ENCODE measurements at regions not wholly inside any gene's neighbourhood (a gene's known extent, or its start where the extent isn't known, plus 50 kb on each side); places are given as distances from the start of the nearest gene placed in this dataset.

- Histone ChIP-seq H3K4me1 (peaks cover 0 to 7% (median 0%) of the 10 kb centered on the region in 12 donors), H3K9me3 (peaks cover 0 to 11% (median 4%) of the 10 kb centered on the region in 12 donors), H3K27me3 (no peaks in the 10 kb centered on the region), H3K27ac (no peak overlapping the region), H3K4me3 (no peak overlapping the region), H3K36me3 (no peaks in the 10 kb centered on the region)
- 84 to 86% (median 85%) methylated on average over 6 of the region's 6 CpGs for WGBS, 4 donors
- TF ChIP-seq, protein P1, sequence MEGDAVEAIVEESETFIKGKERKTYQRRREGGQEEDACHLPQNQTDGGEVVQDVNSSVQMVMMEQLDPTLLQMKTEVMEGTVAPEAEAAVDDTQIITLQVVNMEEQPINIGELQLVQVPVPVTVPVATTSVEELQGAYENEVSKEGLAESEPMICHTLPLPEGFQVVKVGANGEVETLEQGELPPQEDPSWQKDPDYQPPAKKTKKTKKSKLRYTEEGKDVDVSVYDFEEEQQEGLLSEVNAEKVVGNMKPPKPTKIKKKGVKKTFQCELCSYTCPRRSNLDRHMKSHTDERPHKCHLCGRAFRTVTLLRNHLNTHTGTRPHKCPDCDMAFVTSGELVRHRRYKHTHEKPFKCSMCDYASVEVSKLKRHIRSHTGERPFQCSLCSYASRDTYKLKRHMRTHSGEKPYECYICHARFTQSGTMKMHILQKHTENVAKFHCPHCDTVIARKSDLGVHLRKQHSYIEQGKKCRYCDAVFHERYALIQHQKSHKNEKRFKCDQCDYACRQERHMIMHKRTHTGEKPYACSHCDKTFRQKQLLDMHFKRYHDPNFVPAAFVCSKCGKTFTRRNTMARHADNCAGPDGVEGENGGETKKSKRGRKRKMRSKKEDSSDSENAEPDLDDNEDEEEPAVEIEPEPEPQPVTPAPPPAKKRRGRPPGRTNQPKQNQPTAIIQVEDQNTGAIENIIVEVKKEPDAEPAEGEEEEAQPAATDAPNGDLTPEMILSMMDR (IDR thresholded peaks at IDR 0.05) = no peak
- no peak for TF ChIP-seq POLR2A (IDR thresholded peaks at IDR 0.05)
- intact Hi-C loops (cut with DNase I) = no loop called here
- no peak for DNase-seq
- ATAC-seq = no peak
These were observed 274.3 kb downstream of the KLF6 start for GRCh38 chr10:3510741-3511140.

- intact Hi-C loops (cut with DNase I) = no loop called here
- H3K36me3 ChIP-seq = no peaks in the 10 kb centered on the region
- peaks cover 0 to 11% (median 4%) of the 10 kb centered on the region in 12 donors for H3K9me3 ChIP-seq
- DNase-seq (no peak), ATAC-seq (no peak)
- TF ChIP-seq, protein P1 (IDR thresholded peaks at IDR 0.05) = no peak
- no peak for TF ChIP-seq POLR2A (IDR thresholded peaks at IDR 0.05)
- H3K4me1 ChIP-seq = peaks cover 0 to 3% (median 0%) of the 10 kb centered on the region in 12 donors
- WGBS, 4 donors = 88 to 93% (median 89%) methylated on average over 3 of the region's 3 CpGs
- H3K4me3 ChIP-seq = no peak overlapping the region
- no peak overlapping the region for H3K27ac ChIP-seq
- no peaks in the 10 kb centered on the region for H3K27me3 ChIP-seq
These were observed 275.7 kb downstream of the KLF6 start for GRCh38 chr10:3509355-3509754.

DNA sequence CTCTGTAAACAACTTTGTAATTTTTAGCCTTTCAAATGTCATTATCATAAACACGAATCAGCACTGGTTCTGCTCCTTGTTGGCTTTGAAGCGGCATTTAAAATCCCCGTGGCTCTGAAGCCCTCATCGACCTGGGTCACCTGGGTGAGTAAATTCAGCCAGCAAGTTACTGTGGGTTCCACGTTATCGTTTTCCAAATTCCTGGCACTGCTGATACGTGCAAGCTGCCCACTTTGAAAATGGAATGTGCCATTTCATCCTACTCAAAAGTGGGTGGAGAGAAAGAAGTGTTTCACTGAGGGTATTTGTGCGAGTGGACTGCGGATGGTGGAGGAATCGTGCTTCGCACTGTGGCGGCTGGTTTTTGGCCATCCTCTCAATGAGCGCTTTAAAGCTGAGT, 281.7 kb downstream of the KLF6 start:
- Histone ChIP-seq H3K36me3 (no peaks in the 10 kb centered on the region), H3K4me1 (peaks cover 0 to 24% (median 5%) of the 10 kb centered on the region in 12 donors), H3K4me3 (no peak overlapping the region), H3K27me3 (no peaks in the 10 kb centered on the region), H3K27ac (peak overlapping the region in 6 of 12 donors; percentile 24 to 72 (median 34)), H3K9me3 (no peaks in the 10 kb centered on the region)
- TF ChIP-seq POLR2A (IDR thresholded peaks at IDR 0.05) = no peak
- TF ChIP-seq, protein P1 (IDR thresholded peaks at IDR 0.05) = no peak
- DNase-seq = no peak
- peak in 2 of 4 donors; percentile 4 to 18 for ATAC-seq
- WGBS, 4 donors = 59 to 71% (median 65%) methylated on average over 13 of the region's 13 CpGs
- intact Hi-C loops (cut with DNase I) = loop anchor here in 3 of 10 donors (5.0 kb wide), 2 partner anchors 69 to 279 kb away; no protein-coding TSS in a partner anchor

GRCh38 chr10:3502673-3503072, 282.3 kb downstream of the KLF6 start:
- Histone ChIP-seq H3K36me3 (no peaks in the 10 kb centered on the region), H3K4me3 (no peak overlapping the region), H3K9me3 (no peaks in the 10 kb centered on the region), H3K27me3 (no peaks in the 10 kb centered on the region), H3K4me1 (peaks cover 0 to 24% (median 5%) of the 10 kb centered on the region in 12 donors), H3K27ac (peak overlapping the region in 5 of 12 donors; percentile 17 to 72 (median 38))
- no peak for DNase-seq
- WGBS, 4 donors = 73 to 81% (median 76%) methylated on average over 6 of the region's 6 CpGs
- no peak for ATAC-seq
- no peak for TF ChIP-seq POLR2A (IDR thresholded peaks at IDR 0.05)
- TF ChIP-seq, protein P1 (IDR thresholded peaks at IDR 0.05) = no peak
- intact Hi-C loops (cut with DNase I) = loop anchor here in 3 of 10 donors (5.0 kb wide), 2 partner anchors 70 to 280 kb away; no protein-coding TSS in a partner anchor

All from heart left ventricle (tissue), 16 donors.